Uterus (tissue), 2 donors: ENCODE measurements at regions not wholly inside any gene's neighbourhood (a gene's known extent, or its start where the extent isn't known, plus 50 kb on each side); places are given as distances from the start of the nearest gene placed in this dataset.

Experiments
- POLR2A ChIP-seq, 2 donors: fragments of 450-650 bp; IDR thresholded peaks; one replicate each; pipeline ENCODE4 v1.6.1; 2016; ENCODE audit warnings: antibody characterized with exemption in 2 of 2, mild to moderate bottlenecking in 1 of 2, moderate library complexity in 1 of 2
- TF ChIP-seq, protein P1 (sequence below), 4 experiments: fragments of 200-600 bp in 2 of 4; fragments of 450-650 bp in 2 of 4; sonication (generic) in 2 of 4; IDR thresholded peaks; one replicate each; pipeline ENCODE4 v1.5.1; 2016 to 2019; ENCODE audit warnings: antibody characterized with exemption in 4 of 4, mild to moderate bottlenecking in 2 of 4, moderate library complexity in 1 of 4

DNA sequence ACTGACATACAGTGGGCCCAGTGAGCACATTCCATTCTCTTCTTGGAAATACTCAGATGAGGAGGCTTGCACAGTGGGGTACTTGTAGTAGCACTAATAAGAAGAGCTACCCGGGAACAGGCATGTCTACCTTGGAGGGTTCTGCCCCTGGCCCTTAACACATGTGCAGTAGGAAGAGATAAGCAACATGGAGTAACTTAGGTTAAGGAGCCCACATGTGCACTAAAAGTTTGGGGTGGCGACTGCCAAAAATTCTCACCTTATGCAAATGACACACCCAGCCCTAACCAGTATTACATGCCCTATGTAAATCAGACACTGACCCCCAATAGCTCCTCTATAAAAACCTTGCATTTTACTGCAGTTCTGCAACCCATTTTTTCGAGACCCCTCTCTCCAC, 1313.3 kb downstream of the KCNT2 start:
- TF ChIP-seq, protein P1, sequence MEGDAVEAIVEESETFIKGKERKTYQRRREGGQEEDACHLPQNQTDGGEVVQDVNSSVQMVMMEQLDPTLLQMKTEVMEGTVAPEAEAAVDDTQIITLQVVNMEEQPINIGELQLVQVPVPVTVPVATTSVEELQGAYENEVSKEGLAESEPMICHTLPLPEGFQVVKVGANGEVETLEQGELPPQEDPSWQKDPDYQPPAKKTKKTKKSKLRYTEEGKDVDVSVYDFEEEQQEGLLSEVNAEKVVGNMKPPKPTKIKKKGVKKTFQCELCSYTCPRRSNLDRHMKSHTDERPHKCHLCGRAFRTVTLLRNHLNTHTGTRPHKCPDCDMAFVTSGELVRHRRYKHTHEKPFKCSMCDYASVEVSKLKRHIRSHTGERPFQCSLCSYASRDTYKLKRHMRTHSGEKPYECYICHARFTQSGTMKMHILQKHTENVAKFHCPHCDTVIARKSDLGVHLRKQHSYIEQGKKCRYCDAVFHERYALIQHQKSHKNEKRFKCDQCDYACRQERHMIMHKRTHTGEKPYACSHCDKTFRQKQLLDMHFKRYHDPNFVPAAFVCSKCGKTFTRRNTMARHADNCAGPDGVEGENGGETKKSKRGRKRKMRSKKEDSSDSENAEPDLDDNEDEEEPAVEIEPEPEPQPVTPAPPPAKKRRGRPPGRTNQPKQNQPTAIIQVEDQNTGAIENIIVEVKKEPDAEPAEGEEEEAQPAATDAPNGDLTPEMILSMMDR (IDR thresholded peaks at IDR 0.05) = no peak
- TF ChIP-seq POLR2A (IDR thresholded peaks at IDR 0.05) = no peak
